ENCODE measurements at regions not wholly inside any gene's neighbourhood (a gene's known extent, or its start where the extent isn't known, plus 50 kb on each side); places are given as distances from the start of the nearest gene placed in this dataset.
"Not testable (repeated sequence)": the region's sequence is repeated elsewhere in the genome, so short reads cannot be mapped to it uniquely, and the experiment has no call there.

DNA sequence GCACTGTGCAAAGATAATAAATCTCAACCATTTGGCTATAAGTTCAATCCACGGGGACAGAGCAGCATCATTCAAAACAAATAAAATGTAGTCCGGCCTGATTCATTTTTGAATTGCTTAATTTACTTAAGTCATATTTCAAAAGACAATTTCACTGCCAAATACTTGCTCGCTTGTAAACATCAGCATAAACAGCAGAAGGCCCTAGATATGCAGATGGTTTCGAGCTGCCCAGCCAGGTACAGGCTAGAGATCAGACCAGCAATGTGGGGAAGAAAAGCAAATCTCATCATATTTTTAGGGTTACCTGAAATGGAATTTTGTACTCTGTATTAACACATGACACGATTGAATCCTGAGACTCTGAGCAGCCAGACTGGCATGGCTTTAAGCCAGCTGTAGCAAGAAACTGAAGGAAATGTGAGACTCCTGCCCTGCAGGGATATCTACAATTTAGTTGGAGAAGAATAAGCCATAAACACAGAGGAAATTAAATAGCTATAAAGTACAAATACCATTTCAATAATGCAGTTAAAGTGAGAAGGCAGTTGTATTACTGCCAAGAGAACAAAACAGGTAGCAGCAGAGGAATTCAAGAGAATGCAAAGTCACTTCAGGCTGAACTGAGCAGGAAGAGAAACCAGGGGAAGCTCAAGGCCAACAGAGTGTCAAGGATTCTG lies 440.3 kb downstream of the ETS1 start:
- ATAC-seq (peak; percentile 27), DNase-seq (no peak)
- no peak for TF ChIP-seq POLR2A (IDR thresholded peaks at IDR 0.05)
- TF ChIP-seq, protein P1, sequence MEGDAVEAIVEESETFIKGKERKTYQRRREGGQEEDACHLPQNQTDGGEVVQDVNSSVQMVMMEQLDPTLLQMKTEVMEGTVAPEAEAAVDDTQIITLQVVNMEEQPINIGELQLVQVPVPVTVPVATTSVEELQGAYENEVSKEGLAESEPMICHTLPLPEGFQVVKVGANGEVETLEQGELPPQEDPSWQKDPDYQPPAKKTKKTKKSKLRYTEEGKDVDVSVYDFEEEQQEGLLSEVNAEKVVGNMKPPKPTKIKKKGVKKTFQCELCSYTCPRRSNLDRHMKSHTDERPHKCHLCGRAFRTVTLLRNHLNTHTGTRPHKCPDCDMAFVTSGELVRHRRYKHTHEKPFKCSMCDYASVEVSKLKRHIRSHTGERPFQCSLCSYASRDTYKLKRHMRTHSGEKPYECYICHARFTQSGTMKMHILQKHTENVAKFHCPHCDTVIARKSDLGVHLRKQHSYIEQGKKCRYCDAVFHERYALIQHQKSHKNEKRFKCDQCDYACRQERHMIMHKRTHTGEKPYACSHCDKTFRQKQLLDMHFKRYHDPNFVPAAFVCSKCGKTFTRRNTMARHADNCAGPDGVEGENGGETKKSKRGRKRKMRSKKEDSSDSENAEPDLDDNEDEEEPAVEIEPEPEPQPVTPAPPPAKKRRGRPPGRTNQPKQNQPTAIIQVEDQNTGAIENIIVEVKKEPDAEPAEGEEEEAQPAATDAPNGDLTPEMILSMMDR (IDR thresholded peaks at IDR 0.05) = no peak
- H3K36me3 ChIP-seq (replicated peaks in 1 of 2; ENCODE audit: insufficient read depth in 1 of 2, low read depth in 2 of 2) = no peaks in the 10 kb centered on the region
- 32 to 33% methylated on average over 5 of the region's 5 CpGs for WGBS, 2 donors
- no peaks in the 10 kb centered on the region for H3K4me1 ChIP-seq
- H3K9me3 ChIP-seq = no peaks in the 10 kb centered on the region
- H3K27me3 ChIP-seq = no peaks in the 10 kb centered on the region
- peak overlapping the region in 2 of 4 donors; percentile 24 to 30 for H3K27ac ChIP-seq
- H3K4me3 ChIP-seq = no peak overlapping the region
- intact Hi-C loops (cut with DNase I) = no loop called here

DNA sequence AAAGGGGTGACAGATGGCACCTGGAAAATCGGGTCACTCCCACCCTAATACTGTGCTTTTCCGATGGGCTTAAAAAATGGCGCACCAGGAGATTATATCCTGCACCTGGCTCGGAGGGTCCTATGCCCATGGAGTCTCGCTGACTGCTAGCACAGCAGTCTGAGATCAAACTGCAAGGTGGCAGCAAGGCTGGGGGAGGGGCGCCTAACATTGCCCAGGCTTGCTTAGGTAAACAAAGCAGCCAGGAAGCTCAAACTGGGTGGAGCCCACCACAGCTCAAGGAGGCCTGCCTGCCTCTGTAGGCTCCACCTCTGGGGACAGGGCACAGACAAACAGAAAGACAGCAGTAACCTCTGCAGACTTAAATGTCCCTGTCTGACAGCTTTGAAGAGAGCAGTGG lies 447.1 kb downstream of the ETS1 start:
- DNase-seq; intact Hi-C loops (cut with DNase I); H3K36me3 ChIP-seq (replicated peaks in 1 of 2; ENCODE audit: insufficient read depth in 1 of 2, low read depth in 2 of 2); ATAC-seq; H3K4me1 ChIP-seq; H3K27me3 ChIP-seq; H3K4me3 ChIP-seq; H3K9me3 ChIP-seq; H3K27ac ChIP-seq: not testable (repeated sequence)
- WGBS, 2 donors = 40 to 100% methylated on average over 1 of the region's 6 CpGs

DNA sequence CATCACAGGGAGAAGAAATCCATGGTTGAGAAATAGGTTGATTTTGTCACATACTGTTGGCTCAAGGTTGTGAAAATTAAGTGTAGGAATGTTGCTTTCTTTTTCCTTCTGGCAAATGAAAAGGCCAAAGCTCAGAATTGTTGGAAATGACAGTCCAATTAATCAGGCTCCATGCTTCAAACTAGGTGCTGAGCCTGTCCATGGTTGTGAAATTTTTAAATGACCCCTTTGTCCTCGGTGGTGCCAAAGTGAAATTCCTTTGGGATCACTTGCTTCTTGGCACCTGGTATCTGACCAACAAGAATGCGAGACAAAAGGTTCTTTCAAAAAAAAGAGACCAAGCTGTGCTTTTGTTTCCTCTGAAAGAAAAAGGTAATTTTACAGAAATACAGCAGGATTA lies 451.9 kb downstream of the ETS1 start:
- 22 to 38% methylated on average over 2 of the region's 2 CpGs for WGBS, 2 donors
- H3K27me3 ChIP-seq = no peaks in the 10 kb centered on the region
- no peak for TF ChIP-seq POLR2A (IDR thresholded peaks at IDR 0.05)
- TF ChIP-seq, protein P1 (IDR thresholded peaks at IDR 0.05) = no peak
- H3K36me3 ChIP-seq (replicated peaks in 1 of 2; ENCODE audit: insufficient read depth in 1 of 2, low read depth in 2 of 2) = no peaks in the 10 kb centered on the region
- DNase-seq = peak in 3 of 4 donors; percentile 14 to 33 (median 17)
- peaks cover 20% of the 10 kb centered on the region for H3K4me1 ChIP-seq
- intact Hi-C loops (cut with DNase I) = no loop called here
- H3K4me3 ChIP-seq = no peak overlapping the region
- peak overlapping the region in 2 of 4 donors; percentile 33 to 61 for H3K27ac ChIP-seq
- H3K9me3 ChIP-seq = no peaks in the 10 kb centered on the region
- peak; percentile 88 for ATAC-seq

DNA sequence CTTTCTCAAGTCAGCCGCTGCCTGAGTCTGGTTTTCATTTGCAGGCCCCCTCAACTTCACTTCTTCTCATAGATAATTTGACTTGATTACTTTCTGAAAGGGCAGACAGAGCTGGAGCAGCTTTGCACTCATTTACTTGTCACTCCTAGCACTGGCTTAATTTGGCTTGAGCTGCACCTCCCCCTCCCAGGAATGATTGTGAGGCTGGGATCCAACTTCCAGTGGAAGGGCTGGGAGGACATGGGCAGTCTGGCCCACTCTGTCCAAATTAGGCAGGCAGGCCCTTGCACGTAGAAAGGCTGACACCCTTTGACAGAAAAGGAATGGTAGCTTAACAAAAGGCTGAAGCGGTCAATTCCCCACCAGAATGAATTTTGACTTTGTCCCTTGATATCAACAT lies 453.9 kb downstream of the ETS1 start:
- Histone ChIP-seq H3K27me3 (no peaks in the 10 kb centered on the region), H3K9me3 (no peaks in the 10 kb centered on the region), H3K27ac (no peak overlapping the region), H3K4me1 (peaks cover 20% of the 10 kb centered on the region), H3K36me3 (replicated peaks in 1 of 2; ENCODE audit: insufficient read depth in 1 of 2, low read depth in 2 of 2) (no peaks in the 10 kb centered on the region), H3K4me3 (no peak overlapping the region)
- TF ChIP-seq, protein P1 (IDR thresholded peaks at IDR 0.05) = no peak
- no peak for TF ChIP-seq POLR2A (IDR thresholded peaks at IDR 0.05)
- peak; percentile 27 for ATAC-seq
- intact Hi-C loops (cut with DNase I) = no loop called here
- no peak for DNase-seq
- WGBS, 2 donors = 64 to 66% methylated on average over 3 of the region's 3 CpGs

DNA sequence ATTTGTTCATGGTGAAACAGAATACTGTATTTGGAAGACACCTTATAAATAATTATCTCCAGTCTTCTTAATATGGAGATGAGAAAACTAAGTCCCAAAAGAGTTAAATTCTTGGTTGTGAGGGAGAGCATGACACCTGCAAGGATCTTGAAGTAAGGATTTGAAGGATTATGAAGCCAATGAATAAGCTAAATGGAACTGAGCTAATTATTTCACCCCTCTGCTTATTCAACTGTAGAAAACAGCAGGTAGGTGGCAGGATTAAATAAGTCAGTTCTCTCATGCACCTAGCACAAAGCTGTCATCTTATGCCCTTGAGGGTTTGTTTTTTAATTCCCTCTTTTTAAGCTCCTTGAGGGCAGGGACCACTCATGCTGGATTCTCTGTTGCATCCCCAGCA lies 457.3 kb downstream of the ETS1 start:
- no peak for TF ChIP-seq POLR2A (IDR thresholded peaks at IDR 0.05)
- TF ChIP-seq, protein P1 (IDR thresholded peaks at IDR 0.05) = no peak
- no peak for DNase-seq
- Histone ChIP-seq H3K9me3 (no peaks in the 10 kb centered on the region), H3K36me3 (replicated peaks in 1 of 2; ENCODE audit: insufficient read depth in 1 of 2, low read depth in 2 of 2) (no peaks in the 10 kb centered on the region), H3K27ac (no peak overlapping the region), H3K4me1 (peaks cover 14% of the 10 kb centered on the region), H3K27me3 (no peaks in the 10 kb centered on the region), H3K4me3 (no peak overlapping the region)
- intact Hi-C loops (cut with DNase I) = no loop called here
- no peak for ATAC-seq

All from body of pancreas (tissue), 4 donors.